HCT116 (cell line): ENCODE measurements at regions not wholly inside any gene's neighbourhood (a gene's known extent, or its start where the extent isn't known, plus 50 kb on each side); places are given as distances from the start of the nearest gene placed in this dataset.

Experiments
- ATAC-seq: fragments of 200-7000 bp; cut with Tn5 transposase; 2 replicates; pipeline ENCODE4 v1.9.1; 2020; ENCODE audit warnings: mild to moderate bottlenecking, moderate library complexity
- BruUV-seq: library from RNA; stranded (reverse); fragments of 400-500 nt; replicated peaks from 2 replicates; lab custom pipeline; 2021; lab: Mats Ljungman, UMichigan
- CTCF ChIA-PET: fragments of 300-600 bp; sonication (Branson Sonifier 250); formaldehyde crosslinking; loops from one replicate; lab custom pipeline; 2021; ENCODE audit warnings: antibody characterized with exemption; lab: Charles Lee
- POLR2A ChIA-PET: fragments of 300-600, 350-600 bp; sonication (Branson Sonifier 250); formaldehyde crosslinking; loops from one replicate; lab custom pipeline; 2021; ENCODE audit warnings: antibody characterized with exemption; lab: Charles Lee
- RAD21 ChIA-PET, 2 experiments: fragments of 300-600 bp; sonication (Branson Sonifier 250); formaldehyde crosslinking; loops; one replicate each; lab custom pipeline; 2023; ENCODE audit warnings: low total read pairs in 2 of 2; ENCODE audit not compliant: uncharacterized antibody in 2 of 2, unreplicated experiment in 2 of 2, low non-redundant PET in 1 of 2; lab: Charles Lee
- DNase-seq: peaks from one replicate; pipeline ENCODE4 v3.0.0-alpha.2; 2010; ENCODE audit warnings: low read depth, low spot score
- H2AFZ ChIP-seq: fragments of 200-600 bp; shearing (Covaris generic), sonication (generic); 2 replicates; pipeline ENCODE4 v1.6.1; 2017; ENCODE audit warnings: low read depth, mixed run types, mixed read lengths, antibody characterized with exemption, low read length; ENCODE audit not compliant: poor library complexity, severe bottlenecking
- H3K27ac ChIP-seq: 2 replicates; pipeline ENCODE4 v1.5.1; 2012; ENCODE audit warnings: low read depth, low read length
- H3K27me3 ChIP-seq: fragments of 200-600 bp; sonication (generic); 2 replicates; pipeline ENCODE4 v1.6.1; 2016; ENCODE audit warnings: mixed run types, low read length, mixed read lengths; ENCODE audit not compliant: insufficient read depth
- H3K36me3 ChIP-seq, 2 experiments: fragments of 200-500 bp in 1 of 2; fragments of 200-600 bp in 1 of 2; sonication (Bioruptor generic) in 1 of 2; sonication (generic) in 1 of 2; 2 replicates each; pipeline versions ENCODE4 v1.5.1 to v1.6.1; 2014 to 2016; ENCODE audit warnings: low read length in 2 of 2, inconsistent platforms in 1 of 2, mixed read lengths in 1 of 2, mixed run types in 1 of 2; ENCODE audit not compliant: insufficient read depth in 2 of 2, control insufficient read depth in 1 of 2
- H3K4me1 ChIP-seq, 2 experiments: fragments of 200-600 bp in 1 of 2; sonication (generic) in 1 of 2; 2 replicates each; pipeline versions ENCODE4 v1.5.1 to v1.6.1; 2012 to 2017; ENCODE audit warnings: low read length in 2 of 2, inconsistent platforms in 1 of 2, mild to moderate bottlenecking in 1 of 2, mixed read lengths in 1 of 2, mixed run types in 1 of 2, moderate library complexity in 1 of 2; ENCODE audit not compliant: insufficient read depth in 2 of 2, control insufficient read depth in 1 of 2
- H3K4me2 ChIP-seq: fragments of 200-600 bp; sonication (generic); 2 replicates; pipeline ENCODE4 v1.6.1; 2017; ENCODE audit warnings: mixed run types, low read length, mixed read lengths
- H3K4me3 ChIP-seq, 2 experiments: fragments of 200-600 bp in 1 of 2; sonication (generic) in 1 of 2; replicated peaks in 1 of 2; 2 replicates each; pipeline ENCODE4 v1.5.1; 2011 to 2016; ENCODE audit warnings: low read length in 2 of 2, control low read depth in 1 of 2, low read depth in 1 of 2, mild to moderate bottlenecking in 1 of 2, mixed read lengths in 1 of 2, mixed run types in 1 of 2
- H3K79me2 ChIP-seq: fragments of 200-600 bp; sonication (generic); 2 replicates; pipeline ENCODE4 v1.6.1; 2017; ENCODE audit warnings: mild to moderate bottlenecking, mixed run types, low read length, moderate library complexity, mixed read lengths; ENCODE audit not compliant: insufficient read depth
- H3K9ac ChIP-seq: fragments of 200-600 bp; sonication (generic); 2 replicates; pipeline ENCODE4 v1.6.1; 2016; ENCODE audit warnings: low read length, mixed read lengths
- H3K9me2 ChIP-seq: fragments of 200-600 bp; sonication (generic), shearing (Covaris generic); 2 replicates; pipeline ENCODE4 v1.6.1; 2017; ENCODE audit warnings: mixed run types, mild to moderate bottlenecking, moderate library complexity; ENCODE audit not compliant: insufficient read depth
- H3K9me3 ChIP-seq, 2 experiments: fragments of 200-500 bp in 1 of 2; fragments of 200-600 bp in 1 of 2; sonication (Bioruptor generic) in 1 of 2; sonication (generic) in 1 of 2; 2 replicates each; pipeline ENCODE4 v1.6.1; 2014 to 2017; ENCODE audit warnings: low read length in 2 of 2, mixed read lengths in 2 of 2, inconsistent platforms in 1 of 2, low read depth in 1 of 2, mild to moderate bottlenecking in 1 of 2, mixed run types in 1 of 2, moderate library complexity in 1 of 2; ENCODE audit not compliant: control insufficient read depth in 1 of 2, insufficient read depth in 1 of 2
- H4K20me1 ChIP-seq: fragments of 200-600 bp; sonication (generic), shearing (Covaris generic); 2 replicates; pipeline ENCODE4 v1.6.1; 2017; ENCODE audit warnings: mixed run types, mild to moderate bottlenecking, moderate library complexity; ENCODE audit not compliant: insufficient read depth
- EGR1 ChIP-seq: IDR thresholded peaks from 2 replicates; pipeline ENCODE4 v1.6.1; 2012; ENCODE audit warnings: low read depth
- ELF1 ChIP-seq: IDR thresholded peaks from 2 replicates; pipeline ENCODE4 v1.6.1; 2012; ENCODE audit warnings: low read depth, borderline replicate concordance
- EZH2phosphoT487 ChIP-seq: fragments of 200-600 bp; IDR thresholded peaks from 2 replicates; pipeline ENCODE4 v1.6.1; 2018; ENCODE audit warnings: antibody characterized with exemption, borderline replicate concordance
- FOSL1 ChIP-seq: IDR thresholded peaks from 2 replicates; pipeline ENCODE4 v1.6.1; 2012; ENCODE audit warnings: low read depth
- MAX ChIP-seq: IDR thresholded peaks from 2 replicates; pipeline ENCODE4 v1.6.1; 2012
- POLR2A ChIP-seq: IDR thresholded peaks from 2 replicates; pipeline ENCODE4 v1.7.0; 2011; ENCODE audit warnings: borderline replicate concordance; ENCODE audit not compliant: insufficient read depth, insufficient read length; ENCODE audit errors: extremely low read depth
- POLR2AphosphoS5 ChIP-seq: IDR thresholded peaks from 2 replicates; pipeline ENCODE4 v1.6.1; 2011; ENCODE audit warnings: mild to moderate bottlenecking, low read depth, low read length, moderate library complexity
- RAD21 ChIP-seq: IDR thresholded peaks from 2 replicates; pipeline ENCODE4 v1.6.1; 2012; ENCODE audit warnings: low read depth, mild to moderate bottlenecking
- REST ChIP-seq: IDR thresholded peaks from 2 replicates; pipeline ENCODE4 v1.6.1; 2012; ENCODE audit warnings: low read depth
- SIN3A ChIP-seq: IDR thresholded peaks from 2 replicates; pipeline ENCODE4 v1.6.1; 2012; ENCODE audit warnings: low read depth
- SP1 ChIP-seq: IDR thresholded peaks from 2 replicates; pipeline ENCODE4 v1.6.1; 2012; ENCODE audit warnings: low read depth
- intact Hi-C: fragments of 100-400 bp; cut with micrococcal nuclease; formaldehyde crosslinking; loops from 2 replicates; pipeline ENCODE4 v1.10.0; 2022
- TF ChIP-seq, protein P1 (sequence below): IDR thresholded peaks from 2 replicates; pipeline ENCODE4 v1.6.1; 2012

DNA sequence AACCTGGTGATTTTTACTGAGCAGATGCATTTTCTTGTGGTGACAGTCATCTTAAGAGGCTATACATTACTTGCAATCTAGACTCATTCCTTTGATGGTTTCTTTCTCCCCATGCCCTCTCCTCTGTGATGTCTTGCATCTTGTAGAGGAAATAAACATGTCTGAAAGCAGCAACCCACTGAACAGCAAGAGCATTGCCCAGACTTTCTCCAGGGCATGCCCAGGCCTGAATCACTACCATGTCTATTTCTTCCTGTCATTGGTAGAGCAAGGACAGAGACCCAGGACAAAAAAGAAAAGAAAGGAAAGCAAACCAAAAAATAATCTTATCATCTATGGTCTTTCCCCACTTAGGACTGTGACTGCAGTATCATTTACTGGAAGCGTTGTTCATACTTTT lies 326.1 kb downstream of the HNRNPD start:
- Histone ChIP-seq H3K36me3 (no peaks in the 10 kb centered on the region), H3K27ac (no peak overlapping the region), H2AFZ (no peak overlapping the region), H3K27me3 (peaks cover 12% of the 10 kb centered on the region), H3K4me2 (no peak overlapping the region), H3K9me3 (no peaks in the 10 kb centered on the region), H3K9me2 (no peaks in the 10 kb centered on the region), H4K20me1 (no peaks in the 10 kb centered on the region), H3K4me3 (no peak overlapping the region), H3K79me2 (no peaks in the 10 kb centered on the region), H3K9ac (no peak overlapping the region), H3K4me1 (no peaks in the 10 kb centered on the region)
- no peak for DNase-seq
- TF ChIP-seq REST (no peak), POLR2AphosphoS5 (no peak), MAX (no peak), RAD21 (no peak), EZH2phosphoT487 (no peak), POLR2A (no peak), SP1 (no peak), EGR1 (no peak), FOSL1 (no peak), ELF1 (no peak), SIN3A (no peak)
- TF ChIP-seq, protein P1, sequence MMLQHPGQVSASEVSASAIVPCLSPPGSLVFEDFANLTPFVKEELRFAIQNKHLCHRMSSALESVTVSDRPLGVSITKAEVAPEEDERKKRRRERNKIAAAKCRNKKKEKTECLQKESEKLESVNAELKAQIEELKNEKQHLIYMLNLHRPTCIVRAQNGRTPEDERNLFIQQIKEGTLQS, result no peak
- BruUV-seq, result no TSS peak
- RAD21 ChIA-PET, result no interaction called here
- POLR2A ChIA-PET, result no interaction called here
- intact Hi-C loops, result no loop called here
- CTCF ChIA-PET, result no interaction called here
- ATAC-seq, result no peak
